ENCODE measurements at regions not wholly inside any gene's neighbourhood (a gene's known extent, or its start where the extent isn't known, plus 50 kb on each side); places are given as distances from the start of the nearest gene placed in this dataset.

DNA sequence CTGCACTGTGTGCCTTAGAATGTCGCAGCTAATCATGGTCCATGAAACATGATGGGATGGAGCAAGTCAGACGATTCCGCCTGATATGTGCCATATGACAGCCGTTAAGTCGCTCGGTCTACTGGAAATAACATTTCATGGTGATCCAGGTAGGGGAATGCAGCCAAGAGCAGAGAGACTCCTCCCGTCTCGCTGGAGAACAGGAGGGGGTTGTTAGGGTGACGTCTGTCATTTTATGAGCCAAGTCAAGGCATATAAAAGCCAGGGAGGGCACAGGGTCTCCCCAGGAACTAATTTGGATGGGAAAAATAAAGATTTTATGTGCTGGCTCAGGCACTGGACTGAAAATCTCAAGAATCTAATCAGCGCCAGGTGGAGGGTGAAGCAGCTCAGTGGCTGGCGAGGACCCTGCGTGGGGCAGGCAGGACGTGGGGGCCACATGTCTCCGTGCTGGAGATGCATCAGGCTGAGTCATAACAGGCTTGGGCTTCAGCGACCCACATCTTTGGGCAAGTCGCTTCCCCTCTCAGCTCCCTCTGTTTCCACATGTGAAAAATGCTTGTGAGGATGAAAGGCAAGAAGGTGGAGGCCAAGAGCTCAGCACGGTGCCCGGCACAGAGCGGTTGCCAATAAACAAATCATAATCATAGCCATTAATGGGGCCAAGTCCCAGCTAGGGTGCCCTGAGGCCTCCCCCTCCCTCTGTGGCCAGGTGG lies 234.6 kb downstream of the ANKRD60 start:
- Histone ChIP-seq H3K27ac (ENCODE audit: control insufficient read depth, insufficient read depth, low read length) (no peak overlapping the region), H3K27me3 (ENCODE audit: control insufficient read depth, extremely low read depth, insufficient read depth, low read length) (peaks cover 9% of the 10 kb centered on the region), H3K4me3 (ENCODE audit: control insufficient read depth in 2 of 3, extremely low read depth in 1 of 3, insufficient read depth in 2 of 3, low read depth in 1 of 3, low read length in 3 of 3) (no peak overlapping the region), H3K9me3 (ENCODE audit: control insufficient read depth, low read depth, low read length) (no peaks in the 10 kb centered on the region), H3K9ac (ENCODE audit: control insufficient read depth, extremely low read depth, insufficient read depth, low read length) (no peak overlapping the region), H3K4me1 (ENCODE audit: control insufficient read depth, extremely low read depth, insufficient read depth, low read length) (peaks cover 36% of the 10 kb centered on the region), H4K20me1 (ENCODE audit: control insufficient read depth, extremely low read depth, insufficient read depth, low read length) (no peaks in the 10 kb centered on the region), H3K79me2 (ENCODE audit: control insufficient read depth, insufficient read depth, low read length) (no peaks in the 10 kb centered on the region), H3K4me2 (ENCODE audit: control insufficient read depth, extremely low read depth, insufficient read depth, low read depth, low read length) (no peak overlapping the region), H2AFZ (ENCODE audit: control insufficient read depth, low read length) (no peak overlapping the region), H3K9me1 (ENCODE audit: control insufficient read depth, extremely low read depth, insufficient read depth, low read length) (no peaks in the 10 kb centered on the region), H3K36me3 (ENCODE audit: control insufficient read depth in 2 of 2, extremely low read depth in 1 of 2, insufficient read depth in 2 of 2, low read length in 2 of 2) (no peaks in the 10 kb centered on the region)
- no peak for FAIRE-seq
- dilution Hi-C loops (cut with MboI; ENCODE audit: extremely low pct_ligation_motif_present, low sequenced_read_pairs): no loop called here
- DNase-seq (ENCODE audit: low read depth, low spot score): no peak
- TF ChIP-seq EZH2 (IDR thresholded peaks at IDR 0.05; ENCODE audit: low read length): no peak
- TF ChIP-seq, protein P1, sequence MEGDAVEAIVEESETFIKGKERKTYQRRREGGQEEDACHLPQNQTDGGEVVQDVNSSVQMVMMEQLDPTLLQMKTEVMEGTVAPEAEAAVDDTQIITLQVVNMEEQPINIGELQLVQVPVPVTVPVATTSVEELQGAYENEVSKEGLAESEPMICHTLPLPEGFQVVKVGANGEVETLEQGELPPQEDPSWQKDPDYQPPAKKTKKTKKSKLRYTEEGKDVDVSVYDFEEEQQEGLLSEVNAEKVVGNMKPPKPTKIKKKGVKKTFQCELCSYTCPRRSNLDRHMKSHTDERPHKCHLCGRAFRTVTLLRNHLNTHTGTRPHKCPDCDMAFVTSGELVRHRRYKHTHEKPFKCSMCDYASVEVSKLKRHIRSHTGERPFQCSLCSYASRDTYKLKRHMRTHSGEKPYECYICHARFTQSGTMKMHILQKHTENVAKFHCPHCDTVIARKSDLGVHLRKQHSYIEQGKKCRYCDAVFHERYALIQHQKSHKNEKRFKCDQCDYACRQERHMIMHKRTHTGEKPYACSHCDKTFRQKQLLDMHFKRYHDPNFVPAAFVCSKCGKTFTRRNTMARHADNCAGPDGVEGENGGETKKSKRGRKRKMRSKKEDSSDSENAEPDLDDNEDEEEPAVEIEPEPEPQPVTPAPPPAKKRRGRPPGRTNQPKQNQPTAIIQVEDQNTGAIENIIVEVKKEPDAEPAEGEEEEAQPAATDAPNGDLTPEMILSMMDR (optimal IDR thresholded peaks at IDR 0.05 in 1 of 3, IDR thresholded peaks at IDR 0.05 in 1 of 3, conservative IDR thresholded peaks at IDR 0.05 in 1 of 3; ENCODE audit: extremely low read depth in 1 of 3, insufficient read depth in 2 of 3, low read length in 3 of 3): no peak

DNA sequence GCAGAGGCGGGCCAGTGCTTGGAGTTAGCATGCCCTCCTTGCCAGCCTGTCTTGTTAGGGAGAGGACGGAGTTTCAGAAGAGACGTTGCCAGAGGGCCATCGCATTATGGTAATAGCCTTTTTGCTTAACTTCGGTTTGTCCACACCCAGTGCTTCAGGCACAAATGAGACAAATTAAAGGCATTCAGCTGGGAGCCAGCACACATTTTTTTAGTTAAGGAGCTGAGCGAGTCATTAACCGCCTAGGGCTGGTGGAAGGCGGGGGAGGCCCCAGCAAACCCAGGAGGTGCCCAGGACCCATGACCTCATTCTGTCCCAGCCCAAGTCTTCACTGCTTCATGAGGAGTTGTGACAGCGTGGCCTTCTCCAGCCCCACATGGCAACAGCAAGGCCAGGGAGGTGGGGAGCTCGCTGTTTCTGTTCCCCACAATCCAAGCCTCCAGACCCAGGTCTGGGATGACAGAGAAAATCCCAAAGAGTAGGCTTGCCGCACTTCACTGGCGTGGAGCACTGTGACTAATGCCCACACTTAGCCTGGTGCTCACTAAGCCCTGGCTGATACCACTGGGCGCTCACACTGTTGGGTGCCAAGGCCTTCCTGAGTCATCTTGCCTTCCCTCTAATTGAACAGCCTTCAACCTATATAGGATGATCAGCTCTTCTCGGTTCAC lies 237.1 kb downstream of the ANKRD60 start:
- peak overlapping the region in 1 of 3 experiments; percentile 21 for H3K4me3 ChIP-seq (ENCODE audit: control insufficient read depth in 2 of 3, extremely low read depth in 1 of 3, insufficient read depth in 2 of 3, low read depth in 1 of 3, low read length in 3 of 3)
- peak overlapping the region; percentile 74 for H3K9ac ChIP-seq (ENCODE audit: control insufficient read depth, extremely low read depth, insufficient read depth, low read length)
- FAIRE-seq (peak; percentile 90), DNase-seq (ENCODE audit: low read depth, low spot score) (peak; percentile 80)
- no peaks in the 10 kb centered on the region for H3K9me3 ChIP-seq (ENCODE audit: control insufficient read depth, low read depth, low read length)
- dilution Hi-C loops (cut with MboI; ENCODE audit: extremely low pct_ligation_motif_present, low sequenced_read_pairs): no loop called here
- H3K27me3 ChIP-seq (ENCODE audit: control insufficient read depth, extremely low read depth, insufficient read depth, low read length): peaks cover 8% of the 10 kb centered on the region
- H3K4me1 ChIP-seq (ENCODE audit: control insufficient read depth, extremely low read depth, insufficient read depth, low read length): peaks cover 29% of the 10 kb centered on the region
- peak overlapping the region; percentile 89 for H3K27ac ChIP-seq (ENCODE audit: control insufficient read depth, insufficient read depth, low read length)
- peak overlapping the region; percentile 84 for H3K4me2 ChIP-seq (ENCODE audit: control insufficient read depth, extremely low read depth, insufficient read depth, low read depth, low read length)
- TF ChIP-seq, protein P1 (optimal IDR thresholded peaks at IDR 0.05 in 1 of 3, IDR thresholded peaks at IDR 0.05 in 1 of 3, conservative IDR thresholded peaks at IDR 0.05 in 1 of 3; ENCODE audit: extremely low read depth in 1 of 3, insufficient read depth in 2 of 3, low read length in 3 of 3): no peak
- no peak for TF ChIP-seq EZH2 (IDR thresholded peaks at IDR 0.05; ENCODE audit: low read length)
- H3K9me1 ChIP-seq (ENCODE audit: control insufficient read depth, extremely low read depth, insufficient read depth, low read length): no peaks in the 10 kb centered on the region
- no peaks in the 10 kb centered on the region for H3K36me3 ChIP-seq (ENCODE audit: control insufficient read depth in 2 of 2, extremely low read depth in 1 of 2, insufficient read depth in 2 of 2, low read length in 2 of 2)
- no peaks in the 10 kb centered on the region for H4K20me1 ChIP-seq (ENCODE audit: control insufficient read depth, extremely low read depth, insufficient read depth, low read length)
- peak overlapping the region; percentile 88 for H2AFZ ChIP-seq (ENCODE audit: control insufficient read depth, low read length)
- H3K79me2 ChIP-seq (ENCODE audit: control insufficient read depth, insufficient read depth, low read length): no peaks in the 10 kb centered on the region
